SIG-M5 (cell line): ENCODE measurements at regions not wholly inside any gene's neighbourhood (a gene's known extent, or its start where the extent isn't known, plus 50 kb on each side); places are given as distances from the start of the nearest gene placed in this dataset.

Experiments
- DNase-seq: peaks from one replicate; lab custom pipeline; 2025; lab: John Stamatoyannopoulos, UW

DNA sequence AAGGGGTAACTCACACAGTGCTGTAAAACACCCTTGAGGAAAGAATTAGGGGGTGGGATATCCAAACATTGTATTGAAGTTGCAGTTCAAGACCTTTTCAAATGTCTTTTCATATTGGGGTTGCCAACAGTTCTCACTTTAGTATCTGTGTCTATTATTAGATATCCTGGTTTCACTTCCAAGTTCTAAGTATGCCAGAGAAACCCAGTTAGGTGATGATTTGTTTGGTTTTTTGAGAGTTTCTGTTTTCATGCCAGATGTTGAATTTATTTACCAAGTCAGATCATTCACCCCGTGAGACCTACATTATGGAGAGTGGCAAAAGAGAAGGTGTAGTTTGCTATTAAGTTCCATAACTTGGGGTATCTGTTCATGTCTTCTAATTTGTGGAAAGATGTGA, 64.5 kb downstream of the C9orf152 start:
- no peak for DNase-seq

DNA sequence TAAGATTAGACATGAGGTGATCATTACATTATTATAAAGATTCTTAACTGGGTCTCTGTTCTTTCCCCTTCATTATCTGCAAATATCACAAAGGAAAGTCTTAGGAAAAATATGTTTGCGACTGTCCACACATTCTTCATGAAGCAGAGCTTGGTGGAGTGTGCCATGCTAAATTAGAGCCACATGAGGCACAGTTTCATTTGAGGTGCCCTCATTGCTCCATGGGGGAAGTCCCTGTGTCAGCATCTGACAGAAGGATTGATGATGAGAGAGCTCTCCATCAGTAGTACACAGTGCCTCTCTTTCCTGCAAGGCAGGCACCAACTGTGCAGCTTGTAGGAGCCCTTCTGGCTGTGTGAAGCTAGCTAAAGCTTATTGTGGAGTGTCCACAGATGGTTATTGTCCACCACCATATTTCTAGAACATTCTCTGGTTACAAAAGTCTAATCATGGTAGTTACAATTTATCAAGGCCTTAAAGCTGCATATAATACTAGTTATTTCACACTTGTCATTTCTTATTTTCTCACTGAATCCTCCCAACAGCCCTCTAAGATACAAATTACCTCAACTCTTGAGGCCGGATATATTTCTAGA, 63.9 kb downstream of the C9orf152 start:
- no peak for DNase-seq

DNA sequence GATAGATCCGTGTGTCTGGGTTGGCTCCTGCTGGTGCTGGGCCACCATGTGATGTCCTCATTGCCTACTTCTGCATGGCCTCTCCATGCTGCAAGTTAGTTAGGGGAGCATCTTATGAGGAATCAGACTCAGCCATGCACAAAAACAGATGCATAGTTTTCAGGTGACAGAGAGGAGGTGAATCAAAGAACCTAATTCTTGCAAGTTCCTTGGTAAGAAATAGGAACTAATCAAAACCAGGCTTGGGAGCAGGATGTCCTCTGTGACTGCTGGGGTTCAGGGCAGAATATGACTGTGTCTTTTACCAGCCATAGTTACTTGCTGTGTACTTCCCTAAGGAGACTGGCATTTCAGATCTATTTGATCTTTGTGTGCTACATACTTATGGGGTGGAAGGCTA, 61.6 kb downstream of the C9orf152 start:
- DNase-seq, result no peak

DNA sequence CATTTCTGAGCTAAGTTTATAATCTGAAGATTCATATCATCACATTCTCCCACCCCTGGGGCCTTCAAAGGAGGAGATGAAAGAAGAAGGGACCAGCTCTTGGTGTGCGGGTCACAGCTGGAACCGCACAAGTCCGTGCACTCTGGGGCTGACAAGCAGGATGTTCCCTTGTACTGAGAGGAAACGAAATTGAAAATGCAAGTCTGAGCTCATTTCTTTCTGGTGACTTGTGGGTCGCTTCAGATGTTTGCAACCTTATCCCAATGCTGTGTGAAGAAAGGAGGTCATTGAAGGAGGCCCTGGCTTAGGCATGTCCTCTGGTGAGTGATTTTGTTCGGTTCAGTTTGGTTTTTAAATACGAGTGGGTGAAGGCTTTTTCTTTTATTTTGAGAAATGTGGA, 59.6 kb downstream of the C9orf152 start:
- peak; percentile 33 for DNase-seq

DNA sequence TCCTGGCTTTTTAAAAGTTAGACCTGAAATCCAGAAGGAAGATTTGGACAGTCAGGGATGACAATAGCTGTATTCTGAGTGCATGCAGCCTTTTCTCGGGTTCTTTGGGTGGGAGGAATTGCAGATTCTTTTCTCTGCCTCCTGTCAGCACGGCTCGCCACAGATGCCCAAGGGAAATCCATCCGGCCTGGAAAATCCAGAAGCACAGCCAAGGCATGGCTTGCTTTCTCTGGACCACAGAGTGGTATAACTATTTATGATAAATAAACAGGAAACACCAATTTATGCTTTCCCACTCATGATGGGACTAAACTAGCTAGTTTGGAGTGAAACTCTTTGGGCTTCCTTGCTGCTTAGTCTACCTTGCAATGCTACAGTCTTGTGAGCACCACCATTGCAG, 59.1 kb downstream of the C9orf152 start:
- DNase-seq, result no peak
